ENCODE measurements at regions not wholly inside any gene's neighbourhood (a gene's known extent, or its start where the extent isn't known, plus 50 kb on each side); places are given as distances from the start of the nearest gene placed in this dataset.
A peak's percentile ranks its signal among the peaks of the same experiment; 100 is the strongest.

GRCh38 chr11:109597336-109597735 is 175.3 kb downstream of the C11orf87 start:
- TF ChIP-seq CTCF (IDR thresholded peaks at IDR 0.05; ENCODE audit: insufficient read depth, low read length, severe bottlenecking) = no peak
- Histone ChIP-seq H3K4me3 (ENCODE audit: low read depth, low read length) (no peak overlapping the region), H3K36me3 (ENCODE audit: control insufficient read depth, insufficient read depth, low read length) (no peaks in the 10 kb centered on the region), H3K27me3 (ENCODE audit: control insufficient read depth, insufficient read depth, low read length) (no peaks in the 10 kb centered on the region)
- FAIRE-seq = no peak
- DNase-seq (ENCODE audit: low read depth) = no peak

GRCh38 chr11:109604481-109605400 is 182.8 kb downstream of the C11orf87 start:
- TF ChIP-seq CTCF (IDR thresholded peaks at IDR 0.05; ENCODE audit: insufficient read depth, low read length, severe bottlenecking) = no peak
- peak; percentile 29 for DNase-seq (ENCODE audit: low read depth)
- H3K27me3 ChIP-seq (ENCODE audit: control insufficient read depth, insufficient read depth, low read length) = no peaks in the 10 kb centered on the region
- no peaks in the 10 kb centered on the region for H3K36me3 ChIP-seq (ENCODE audit: control insufficient read depth, insufficient read depth, low read length)
- no peak for FAIRE-seq
- H3K4me3 ChIP-seq (ENCODE audit: low read depth, low read length) = no peak overlapping the region

- no peaks in the 10 kb centered on the region for H3K36me3 ChIP-seq (ENCODE audit: control insufficient read depth, insufficient read depth, low read length)
- FAIRE-seq (no peak), DNase-seq (ENCODE audit: low read depth) (no peak)
- TF ChIP-seq CTCF (IDR thresholded peaks at IDR 0.05; ENCODE audit: insufficient read depth, low read length, severe bottlenecking) = no peak
- no peaks in the 10 kb centered on the region for H3K27me3 ChIP-seq (ENCODE audit: control insufficient read depth, insufficient read depth, low read length)
- H3K4me3 ChIP-seq (ENCODE audit: low read depth, low read length) = no peak overlapping the region
Measured at GRCh38 chr11:109606256-109606655, 184.3 kb downstream of the C11orf87 start.

- no peaks in the 10 kb centered on the region for H3K36me3 ChIP-seq (ENCODE audit: control insufficient read depth, insufficient read depth, low read length)
- TF ChIP-seq CTCF (IDR thresholded peaks at IDR 0.05; ENCODE audit: insufficient read depth, low read length, severe bottlenecking) = no peak
- no peaks in the 10 kb centered on the region for H3K27me3 ChIP-seq (ENCODE audit: control insufficient read depth, insufficient read depth, low read length)
- H3K4me3 ChIP-seq (ENCODE audit: low read depth, low read length) = no peak overlapping the region
- FAIRE-seq (no peak), DNase-seq (ENCODE audit: low read depth) (no peak)
Measured at GRCh38 chr11:109609454-109610185, 187.6 kb downstream of the C11orf87 start.

- FAIRE-seq (no peak), DNase-seq (ENCODE audit: low read depth) (peak; percentile 33)
- H3K4me3 ChIP-seq (ENCODE audit: low read depth, low read length) = no peak overlapping the region
- no peaks in the 10 kb centered on the region for H3K36me3 ChIP-seq (ENCODE audit: control insufficient read depth, insufficient read depth, low read length)
- TF ChIP-seq CTCF (IDR thresholded peaks at IDR 0.05; ENCODE audit: insufficient read depth, low read length, severe bottlenecking) = no peak
- H3K27me3 ChIP-seq (ENCODE audit: control insufficient read depth, insufficient read depth, low read length) = no peaks in the 10 kb centered on the region
Measured at GRCh38 chr11:109612496-109612895, 190.5 kb downstream of the C11orf87 start.
